Skin epidermis (tissue), 12 donors: ENCODE measurements at regions not wholly inside any gene's neighbourhood (a gene's known extent, or its start where the extent isn't known, plus 50 kb on each side); places are given as distances from the start of the nearest gene placed in this dataset.
"Not testable (repeated sequence)": the region's sequence is repeated elsewhere in the genome, so short reads cannot be mapped to it uniquely, and the experiment has no call there.

Experiments used
- H3K27ac ChIP-seq, 21 experiments: fragments of 200-600 bp; sonication (generic) in 11 of 21; one replicate each; pipeline ENCODE4 v1.5.0; 2020; ENCODE audit warnings: mild to moderate bottlenecking in 3 of 21, inconsistent platforms in 2 of 21, moderate library complexity in 2 of 21
- H3K4me3 ChIP-seq, 7 experiments: fragments of 200-600 bp; sonication (generic) in 2 of 7; one replicate each; pipeline ENCODE4 v1.5.0; 2020; ENCODE audit warnings: inconsistent platforms in 2 of 7, mild to moderate bottlenecking in 2 of 7, moderate library complexity in 1 of 7

GRCh38 chr15:24823473-24823872, 131.3 kb upstream of the SNRPN start:
- Histone ChIP-seq H3K27ac (no peak overlapping the region), H3K4me3 (no peak overlapping the region)

GRCh38 chr15:24832282-24832681, 122.5 kb upstream of the SNRPN start:
- Histone ChIP-seq H3K27ac (no peak overlapping the region), H3K4me3 (no peak overlapping the region)

DNA sequence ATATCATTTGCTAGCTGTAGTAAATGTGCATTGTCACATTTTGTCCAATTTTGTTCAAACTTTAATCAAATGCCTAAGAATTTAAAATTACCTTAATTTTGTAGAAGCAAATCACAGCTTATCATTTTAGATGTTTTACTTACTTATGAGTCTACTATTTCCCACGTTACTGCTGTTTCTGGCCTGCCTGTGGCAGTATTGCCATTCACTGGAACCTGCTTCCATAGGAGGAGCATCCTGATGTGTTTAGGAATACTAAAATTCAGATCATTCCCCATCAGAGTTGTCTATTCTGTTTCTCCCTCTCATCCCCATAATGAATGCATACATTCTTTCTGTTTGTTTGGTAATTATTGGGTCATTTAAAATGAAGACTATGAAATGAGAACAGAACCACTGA, 119.5 kb upstream of the SNRPN start:
- Histone ChIP-seq H3K4me3 (no peak overlapping the region), H3K27ac (no peak overlapping the region)

DNA sequence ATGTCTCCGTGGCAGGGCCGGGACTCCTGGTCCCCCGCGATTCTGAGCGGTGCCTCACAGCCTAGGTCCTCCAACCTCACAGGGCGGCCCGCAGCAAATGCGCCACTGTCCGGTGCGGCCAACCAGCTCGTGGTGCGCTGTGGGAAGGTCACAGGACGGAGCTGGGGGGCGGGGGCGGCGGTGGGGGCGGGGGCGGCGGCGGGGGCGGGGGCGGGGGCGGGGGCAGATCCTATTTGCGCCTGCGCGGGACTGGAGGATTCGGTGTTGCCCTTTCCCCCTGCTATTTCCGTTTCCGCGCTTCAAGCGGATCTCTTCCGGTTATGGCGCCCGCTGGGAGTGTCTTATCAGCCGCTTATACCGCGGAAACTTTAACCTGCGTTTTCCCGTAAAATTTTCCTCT, 106.7 kb upstream of the SNRPN start:
- Histone ChIP-seq H3K4me3 (no peak overlapping the region), H3K27ac (no peak overlapping the region)

GRCh38 chr15:24856397-24857390, 98.1 kb upstream of the SNRPN start:
- Histone ChIP-seq H3K4me3 (no peak overlapping the region), H3K27ac (no peak overlapping the region)

DNA sequence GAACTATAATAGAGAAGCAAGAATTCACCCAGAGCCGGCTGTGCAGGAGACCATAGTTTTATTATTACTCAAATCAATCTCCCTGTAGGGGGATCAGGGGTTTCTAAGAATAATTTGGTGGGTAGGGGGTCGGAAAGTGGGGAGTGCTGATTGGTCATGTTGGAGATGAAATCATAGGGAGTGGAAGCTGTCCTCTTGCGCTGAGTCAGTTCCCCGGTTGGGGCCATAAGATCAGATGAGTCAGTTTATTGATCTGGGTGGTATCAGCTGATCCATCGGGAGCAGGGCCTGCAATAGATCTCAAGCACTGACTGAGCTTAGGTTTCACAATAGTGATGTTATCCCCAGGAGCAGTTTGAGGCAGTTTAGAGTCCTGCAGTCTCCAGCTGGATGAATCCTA, 97.0 kb upstream of the SNRPN start:
- Histone ChIP-seq H3K4me3 (no peak overlapping the region), H3K27ac (no peak overlapping the region)

- H3K27ac ChIP-seq = not testable (repeated sequence)
Measured at GRCh38 chr15:24858183-24858582, 96.6 kb upstream of the SNRPN start.

DNA sequence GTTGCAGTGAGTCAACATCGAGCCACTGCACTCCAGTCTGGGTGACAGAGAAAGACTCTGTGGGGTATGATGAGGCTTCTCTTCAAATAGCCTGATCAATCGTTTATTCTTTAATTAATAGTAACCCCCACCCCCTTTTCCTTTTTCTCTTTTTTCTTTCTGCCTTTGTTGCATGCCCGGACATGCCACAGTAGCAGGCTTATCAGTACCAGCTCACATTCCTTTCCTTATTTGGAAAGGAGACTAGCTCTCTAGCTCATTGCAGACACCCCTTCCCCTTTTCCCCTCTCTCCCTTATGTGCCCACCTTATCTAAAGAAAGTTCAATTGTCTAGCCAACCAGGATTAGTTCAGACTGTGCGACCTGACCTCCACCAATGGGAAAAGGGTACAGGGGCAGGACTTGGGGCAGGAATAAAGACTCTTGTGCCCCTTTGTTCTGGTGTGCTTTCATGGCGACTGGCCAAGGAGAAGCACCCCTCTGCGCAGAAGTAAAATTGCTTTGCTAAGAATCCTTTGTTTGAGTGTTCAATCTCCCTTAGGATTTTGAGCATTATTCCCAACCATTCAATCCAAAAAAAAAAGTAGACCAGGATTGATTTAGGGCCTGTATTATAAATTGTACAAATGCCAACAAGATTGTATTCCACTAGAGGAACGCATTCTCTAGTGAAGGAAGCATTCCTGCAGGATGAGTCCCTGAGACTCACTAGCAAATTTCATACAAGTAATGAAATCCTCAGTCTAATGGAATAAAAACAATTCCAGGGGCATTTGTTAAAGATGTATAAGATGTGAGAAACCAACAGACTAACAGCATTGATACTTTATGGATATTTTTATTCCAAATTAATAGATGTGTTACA, 95.8 kb upstream of the SNRPN start:
- H3K4me3 ChIP-seq = no peak overlapping the region
- no peak overlapping the region for H3K27ac ChIP-seq

More at GRCh38 chr15:24858183-24858582, 96.6 kb upstream of the SNRPN start:
- H3K4me3 ChIP-seq = not testable (repeated sequence)

DNA sequence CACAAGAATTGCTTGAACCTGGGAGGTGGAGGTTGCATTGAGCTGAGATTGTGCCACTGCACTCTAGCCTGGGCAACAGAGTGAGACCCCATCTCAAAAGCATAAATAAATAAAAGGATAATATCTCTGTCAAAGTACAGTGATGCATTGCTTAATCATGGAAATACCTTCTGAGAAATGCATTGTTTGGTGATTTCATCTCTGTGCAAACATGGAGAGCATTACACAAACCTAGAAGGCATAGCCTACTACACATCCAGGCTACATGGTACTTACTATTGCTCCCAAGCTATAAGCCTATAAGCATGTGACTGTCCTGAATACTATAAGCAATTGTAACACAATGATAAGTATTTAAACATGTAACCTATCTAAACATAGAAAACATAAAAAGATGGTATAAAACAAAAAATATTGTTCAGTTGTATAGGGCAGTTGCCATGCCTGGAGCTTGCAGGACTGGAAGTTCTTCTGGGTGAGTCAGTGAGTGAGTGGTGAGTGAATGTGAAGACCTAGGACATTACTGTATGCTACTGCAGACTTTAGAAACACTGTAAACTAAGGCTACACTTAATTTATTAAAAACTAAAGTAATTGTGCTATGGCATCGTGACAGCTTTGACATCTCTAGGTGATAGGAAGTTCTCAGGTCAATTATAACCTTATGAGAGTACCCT, 93.6 kb upstream of the SNRPN start:
- Histone ChIP-seq H3K4me3 (no peak overlapping the region), H3K27ac (no peak overlapping the region)

DNA sequence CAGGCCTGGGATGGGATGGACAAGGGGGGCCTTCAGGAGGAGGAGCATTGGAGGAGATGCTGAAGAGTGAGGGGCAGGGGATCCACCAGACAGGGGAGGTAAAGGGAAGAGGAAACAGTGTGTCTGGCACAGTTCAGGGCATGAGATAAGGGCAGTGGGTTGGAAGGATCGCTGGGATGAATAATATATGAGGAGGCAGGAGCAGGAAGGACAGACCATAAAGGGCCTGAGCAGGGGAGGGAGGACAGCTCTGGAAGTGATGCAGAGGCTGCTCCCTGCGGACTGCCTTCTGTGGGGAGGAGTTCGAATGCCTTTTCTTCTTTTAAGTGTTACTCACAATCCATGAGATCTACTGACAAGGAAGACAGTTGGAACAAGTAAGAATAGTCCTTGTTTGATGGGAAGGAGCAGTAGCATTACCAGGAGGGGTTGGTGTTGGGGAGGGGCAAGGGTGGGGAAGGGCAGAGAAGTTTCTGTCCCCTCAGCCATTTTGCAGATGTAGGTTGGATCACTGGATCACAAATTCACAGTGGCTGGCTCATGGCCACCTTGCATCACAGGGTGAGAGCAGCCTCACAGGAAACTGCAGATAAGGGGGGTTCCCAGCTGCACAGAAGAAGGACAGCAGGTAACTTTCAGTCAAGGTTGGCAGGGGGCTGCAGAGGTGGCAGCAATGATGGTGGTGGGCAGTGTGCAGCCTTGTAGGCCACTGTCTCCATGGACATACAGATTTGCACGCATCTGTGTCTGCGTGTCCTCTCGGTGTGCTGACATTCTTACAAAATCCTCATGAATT, 91.9 kb upstream of the SNRPN start:
- H3K27ac ChIP-seq = no peak overlapping the region
- no peak overlapping the region for H3K4me3 ChIP-seq

- H3K4me3 ChIP-seq = no peak overlapping the region
Measured at GRCh38 chr15:24865303-24865702, 89.5 kb upstream of the SNRPN start.

GRCh38 chr15:24877174-24877573, 77.6 kb upstream of the SNRPN start:
- Histone ChIP-seq H3K27ac (no peak overlapping the region), H3K4me3 (no peak overlapping the region)

More at GRCh38 chr15:24865303-24865702, 89.5 kb upstream of the SNRPN start:
- no peak overlapping the region for H3K27ac ChIP-seq

GRCh38 chr15:24878153-24878552, 76.6 kb upstream of the SNRPN start:
- H3K4me3 ChIP-seq = peak overlapping the region in 1 of 7 experiments; percentile 22
- no peak overlapping the region for H3K27ac ChIP-seq

- no peak overlapping the region for H3K4me3 ChIP-seq
- no peak overlapping the region for H3K27ac ChIP-seq
Measured at GRCh38 chr15:24879492-24879891, 75.3 kb upstream of the SNRPN start.

DNA sequence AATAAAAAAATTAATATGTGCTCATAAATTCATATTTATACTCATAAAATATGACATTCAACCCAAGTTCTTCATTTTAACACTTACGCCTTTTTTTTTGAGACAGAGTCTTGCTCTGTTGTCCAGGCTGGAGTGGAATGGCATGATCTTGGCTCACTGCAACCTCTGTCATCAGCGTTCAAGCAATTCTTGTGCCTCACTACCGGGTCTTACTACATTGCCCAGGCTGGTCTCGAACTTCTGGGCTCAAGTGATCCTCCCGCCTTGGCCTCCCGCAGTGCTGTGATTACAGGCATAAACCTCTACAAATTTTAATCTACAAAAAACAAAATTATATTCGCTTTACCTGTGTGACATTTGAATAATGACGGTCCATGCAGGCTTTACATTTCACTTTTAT, 74.1 kb upstream of the SNRPN start:
- Histone ChIP-seq H3K27ac (no peak overlapping the region), H3K4me3 (no peak overlapping the region)

DNA sequence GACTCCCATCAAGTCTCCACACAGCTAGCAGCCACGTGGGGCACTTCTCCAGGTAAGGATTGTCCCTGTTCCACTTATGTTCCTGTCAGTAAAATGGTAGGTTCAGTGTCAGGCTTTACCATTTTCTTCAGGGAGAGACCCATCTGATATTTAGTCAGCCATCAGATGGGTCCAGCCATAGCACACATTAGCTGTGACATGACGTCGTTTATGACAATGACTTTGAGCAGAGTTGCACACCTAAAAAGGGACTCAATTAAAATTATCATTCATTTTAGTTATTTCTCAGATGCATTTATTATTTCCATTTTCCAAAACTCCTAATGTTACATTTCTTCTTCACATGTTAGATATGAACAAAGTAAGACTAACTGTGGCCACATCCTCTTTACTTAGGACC, 68.2 kb upstream of the SNRPN start:
- Histone ChIP-seq H3K4me3 (no peak overlapping the region), H3K27ac (no peak overlapping the region)

DNA sequence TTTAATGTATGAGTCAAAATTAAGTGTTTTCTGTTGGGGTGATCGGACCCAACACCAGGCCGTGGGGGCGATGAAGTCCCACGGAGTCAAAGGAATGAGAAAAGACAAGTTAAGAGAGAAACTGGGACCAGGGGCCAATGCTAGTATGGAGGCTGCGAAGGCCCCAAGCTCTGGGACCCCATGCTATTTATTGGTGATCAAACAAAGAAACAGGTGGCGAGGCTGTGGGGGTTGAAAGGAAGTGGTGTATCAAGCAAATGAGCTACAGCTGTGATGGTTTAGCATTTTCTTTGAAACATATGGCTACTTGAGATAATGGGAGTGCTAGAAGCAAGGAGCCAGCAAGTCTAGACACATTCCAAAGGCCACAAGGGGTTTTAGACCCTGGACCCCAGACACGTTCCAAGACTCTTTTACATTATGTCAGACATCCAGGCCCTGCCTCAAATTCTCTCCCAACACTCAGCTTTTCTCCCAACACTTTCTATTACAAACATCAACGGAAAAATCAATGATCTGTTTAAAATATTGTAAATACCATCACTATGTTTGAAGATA, 56.0 kb upstream of the SNRPN start:
- Histone ChIP-seq H3K4me3 (no peak overlapping the region), H3K27ac (no peak overlapping the region)

DNA sequence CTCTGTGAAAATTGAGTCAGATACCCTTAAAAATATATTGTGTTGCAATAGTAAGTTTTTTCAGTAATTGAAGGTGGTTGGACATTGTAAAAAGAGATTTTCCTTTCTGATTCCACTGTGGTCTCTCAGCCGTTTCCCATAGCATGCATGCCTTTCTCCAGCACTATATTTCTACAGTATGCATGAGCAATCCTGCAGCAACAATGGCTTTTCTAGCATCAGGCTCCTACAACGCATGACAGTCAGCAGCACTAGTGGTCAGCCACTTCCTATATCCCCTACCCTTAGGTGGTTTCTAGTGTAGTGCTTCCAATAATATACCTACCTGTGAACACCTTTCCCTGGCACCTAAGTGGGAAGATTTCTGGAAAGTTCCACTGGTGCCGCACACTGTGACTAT, 55.4 kb upstream of the SNRPN start:
- Histone ChIP-seq H3K27ac (no peak overlapping the region), H3K4me3 (no peak overlapping the region)

DNA sequence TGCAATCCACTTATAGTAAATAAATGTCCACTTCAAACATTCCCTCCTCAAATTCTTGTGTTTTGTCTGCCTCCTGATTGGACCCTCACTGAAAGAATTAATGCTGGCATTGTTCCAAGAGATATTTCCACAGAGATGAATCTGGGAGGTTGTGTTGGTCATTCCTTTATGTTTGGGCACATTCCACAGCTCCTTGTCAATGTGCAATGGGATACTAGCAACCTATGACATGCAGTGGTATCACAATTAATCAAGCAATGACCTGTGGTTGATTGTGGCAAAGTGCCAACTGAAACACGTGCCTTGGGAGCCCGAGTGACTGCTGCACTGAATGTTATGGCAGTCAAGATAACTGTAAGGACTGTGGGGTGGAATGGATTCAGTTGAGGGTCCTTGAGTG, 55.0 kb upstream of the SNRPN start:
- Histone ChIP-seq H3K4me3 (no peak overlapping the region), H3K27ac (no peak overlapping the region)
